GM19463 (cell line): ENCODE measurements at regions not wholly inside any gene's neighbourhood (a gene's known extent, or its start where the extent isn't known, plus 50 kb on each side); places are given as distances from the start of the nearest gene placed in this dataset.
A peak's percentile ranks its signal among the peaks of the same experiment; 100 is the strongest.
"Not testable (repeated sequence)": the region's sequence is repeated elsewhere in the genome, so short reads cannot be mapped to it uniquely, and the experiment has no call there.

Experiments
- ATAC-seq: cut with Tn5 transposase; IDR thresholded peaks from one replicate; pipeline ENCODE4 v1.9.1; 2021; ENCODE audit warnings: mild to moderate bottlenecking, moderate library complexity; ENCODE audit not compliant: unreplicated experiment

- ATAC-seq, result no peak
Observed at GRCh38 chr3:27560484-27561056, 76.4 kb upstream of the SLC4A7 start.

- ATAC-seq, result no peak
Observed at GRCh38 chr3:27559835-27560234, 75.7 kb upstream of the SLC4A7 start.

- no peak for ATAC-seq
Observed at GRCh38 chr3:27559381-27559780, 75.2 kb upstream of the SLC4A7 start.

- ATAC-seq, result no peak
Observed at GRCh38 chr3:27557411-27557810, 73.2 kb upstream of the SLC4A7 start.

- ATAC-seq, result no peak
Observed at GRCh38 chr3:27556887-27557286, 72.7 kb upstream of the SLC4A7 start.

GRCh38 chr3:27554706-27555105 lies 70.5 kb upstream of the SLC4A7 start:
- ATAC-seq, result no peak

- no peak for ATAC-seq
Observed at GRCh38 chr3:27553886-27554540, 69.8 kb upstream of the SLC4A7 start.

GRCh38 chr3:27552708-27553107 lies 68.5 kb upstream of the SLC4A7 start:
- ATAC-seq, result not testable (repeated sequence)

- ATAC-seq, result not testable (repeated sequence)
Observed at GRCh38 chr3:27551413-27551812, 67.2 kb upstream of the SLC4A7 start.

GRCh38 chr3:27545061-27545460 lies 60.9 kb upstream of the SLC4A7 start:
- ATAC-seq, result no peak

GRCh38 chr3:27544372-27544865 lies 60.2 kb upstream of the SLC4A7 start:
- ATAC-seq, result no peak

GRCh38 chr3:27542476-27542875 lies 58.3 kb upstream of the SLC4A7 start:
- ATAC-seq, result no peak

- no peak for ATAC-seq
Observed at GRCh38 chr3:27540231-27540630, 56.0 kb upstream of the SLC4A7 start.

- no peak for ATAC-seq
Observed at GRCh38 chr3:27536491-27536890, 52.3 kb upstream of the SLC4A7 start.

GRCh38 chr3:27535809-27536392 lies 51.7 kb upstream of the SLC4A7 start:
- no peak for ATAC-seq

- peak; percentile 74 for ATAC-seq
Observed at GRCh38 chr3:27533718-27534573, 49.8 kb upstream of the SLC4A7 start.
